ENCODE measurements at regions not wholly inside any gene's neighbourhood (a gene's known extent, or its start where the extent isn't known, plus 50 kb on each side); places are given as distances from the start of the nearest gene placed in this dataset.

GRCh38 chr6:105985098-105985815 lies 100.9 kb upstream of the PRDM1 start:
- no peak for TF ChIP-seq POLR2A (IDR thresholded peaks at IDR 0.05)
- TF ChIP-seq, protein P1, sequence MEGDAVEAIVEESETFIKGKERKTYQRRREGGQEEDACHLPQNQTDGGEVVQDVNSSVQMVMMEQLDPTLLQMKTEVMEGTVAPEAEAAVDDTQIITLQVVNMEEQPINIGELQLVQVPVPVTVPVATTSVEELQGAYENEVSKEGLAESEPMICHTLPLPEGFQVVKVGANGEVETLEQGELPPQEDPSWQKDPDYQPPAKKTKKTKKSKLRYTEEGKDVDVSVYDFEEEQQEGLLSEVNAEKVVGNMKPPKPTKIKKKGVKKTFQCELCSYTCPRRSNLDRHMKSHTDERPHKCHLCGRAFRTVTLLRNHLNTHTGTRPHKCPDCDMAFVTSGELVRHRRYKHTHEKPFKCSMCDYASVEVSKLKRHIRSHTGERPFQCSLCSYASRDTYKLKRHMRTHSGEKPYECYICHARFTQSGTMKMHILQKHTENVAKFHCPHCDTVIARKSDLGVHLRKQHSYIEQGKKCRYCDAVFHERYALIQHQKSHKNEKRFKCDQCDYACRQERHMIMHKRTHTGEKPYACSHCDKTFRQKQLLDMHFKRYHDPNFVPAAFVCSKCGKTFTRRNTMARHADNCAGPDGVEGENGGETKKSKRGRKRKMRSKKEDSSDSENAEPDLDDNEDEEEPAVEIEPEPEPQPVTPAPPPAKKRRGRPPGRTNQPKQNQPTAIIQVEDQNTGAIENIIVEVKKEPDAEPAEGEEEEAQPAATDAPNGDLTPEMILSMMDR (IDR thresholded peaks at IDR 0.05): no peak

Measured in testis (tissue), 2 donors.